ENCODE measurements at regions not wholly inside any gene's neighbourhood (a gene's known extent, or its start where the extent isn't known, plus 50 kb on each side); places are given as distances from the start of the nearest gene placed in this dataset.

- Mint-ChIP-seq H3K27me3 (ENCODE audit: low read depth) (no peaks in the 10 kb centered on the region; the same call in none of the 2 replicates), H3K27ac (no peak overlapping the region; a peak in 1 of 7 replicates), H3K9me3 (peaks cover 12% of the 10 kb centered on the region in 2 experiments; a peak in 4 of 5 replicates), H3K4me3 (no peak overlapping the region), H3K4me1 (no peaks in the 10 kb centered on the region), H3K36me3 (ENCODE audit: insufficient read depth in 1 of 3, low read depth in 3 of 3) (peaks cover 0 to 12% (median 4%) of the 10 kb centered on the region in 3 experiments; a peak in 6 of 7 replicates)
- no peak overlapping the region for H2AK5ac ChIP-seq (ENCODE audit: insufficient read length, low read length)
- no peak overlapping the region for H4K8ac ChIP-seq (replicated peaks; ENCODE audit: insufficient read length, low read depth, low read length)
- H3K27ac ChIP-seq (ENCODE audit: insufficient read length, low read depth, low read length): no peak overlapping the region
- H4K20me1 ChIP-seq (ENCODE audit: control insufficient read depth, insufficient read depth, insufficient read length): no peaks in the 10 kb centered on the region
- no peaks in the 10 kb centered on the region for H3K23me2 ChIP-seq (ENCODE audit: insufficient read length, low read depth, low read length, poor library complexity, severe bottlenecking)
- no peak overlapping the region for H3K56ac ChIP-seq (ENCODE audit: insufficient read length, low read depth, low read length)
- no peaks in the 10 kb centered on the region for H3K79me2 ChIP-seq (ENCODE audit: insufficient read depth, low read length)
- no peak overlapping the region for H3K4me2 ChIP-seq (ENCODE audit: insufficient read depth, insufficient read length, low read length)
- H3K18ac ChIP-seq (ENCODE audit: insufficient read length, low read depth, low read length): no peak overlapping the region
- no peak overlapping the region for H2BK12ac ChIP-seq (ENCODE audit: insufficient read length, low read depth, low read length)
- H2BK20ac ChIP-seq (ENCODE audit: low read depth, low read length, poor library complexity, severe bottlenecking): no peak overlapping the region
- H3K4me1 ChIP-seq (ENCODE audit: insufficient read depth, low read length): no peaks in the 10 kb centered on the region
- H4K5ac ChIP-seq (ENCODE audit: insufficient read length, low read depth, low read length): no peak overlapping the region
- no peaks in the 10 kb centered on the region for H3K27me3 ChIP-seq (ENCODE audit: insufficient read depth, low read length)
- H3K14ac ChIP-seq (ENCODE audit: insufficient read depth, low read length): no peak overlapping the region
- H3K4ac ChIP-seq (ENCODE audit: low read depth, low read length): no peak overlapping the region
- H3K9me3 ChIP-seq (ENCODE audit: control insufficient read depth, low read depth, low read length): no peaks in the 10 kb centered on the region
- no peak overlapping the region for H3T11ph ChIP-seq (ENCODE audit: low read length)
- H3K9ac ChIP-seq (ENCODE audit: extremely low read depth, insufficient read length, low read length): no peak overlapping the region
- no peak overlapping the region for H4K91ac ChIP-seq (ENCODE audit: insufficient read length, low read depth, low read length)
- no peak overlapping the region for H2BK5ac ChIP-seq (ENCODE audit: insufficient read length, low read length)
- no peaks in the 10 kb centered on the region for H3K79me1 ChIP-seq (ENCODE audit: insufficient read depth, low read depth, low read length, poor library complexity, severe bottlenecking)
- no CpG with 5 or more reads among the region's 10 CpGs for WGBS (ENCODE audit: extremely low coverage, insufficient read length, low lambda C conversion rate)
- DNase-seq: no peak
- no peak overlapping the region for H2BK120ac ChIP-seq (ENCODE audit: low read depth, low read length, poor library complexity, severe bottlenecking)
- H2BK15ac ChIP-seq (ENCODE audit: low read depth, low read length): no peak overlapping the region
- no peak overlapping the region for H3K23ac ChIP-seq (ENCODE audit: insufficient read length, low read depth, low read length)
- TF ChIP-seq, protein P1, sequence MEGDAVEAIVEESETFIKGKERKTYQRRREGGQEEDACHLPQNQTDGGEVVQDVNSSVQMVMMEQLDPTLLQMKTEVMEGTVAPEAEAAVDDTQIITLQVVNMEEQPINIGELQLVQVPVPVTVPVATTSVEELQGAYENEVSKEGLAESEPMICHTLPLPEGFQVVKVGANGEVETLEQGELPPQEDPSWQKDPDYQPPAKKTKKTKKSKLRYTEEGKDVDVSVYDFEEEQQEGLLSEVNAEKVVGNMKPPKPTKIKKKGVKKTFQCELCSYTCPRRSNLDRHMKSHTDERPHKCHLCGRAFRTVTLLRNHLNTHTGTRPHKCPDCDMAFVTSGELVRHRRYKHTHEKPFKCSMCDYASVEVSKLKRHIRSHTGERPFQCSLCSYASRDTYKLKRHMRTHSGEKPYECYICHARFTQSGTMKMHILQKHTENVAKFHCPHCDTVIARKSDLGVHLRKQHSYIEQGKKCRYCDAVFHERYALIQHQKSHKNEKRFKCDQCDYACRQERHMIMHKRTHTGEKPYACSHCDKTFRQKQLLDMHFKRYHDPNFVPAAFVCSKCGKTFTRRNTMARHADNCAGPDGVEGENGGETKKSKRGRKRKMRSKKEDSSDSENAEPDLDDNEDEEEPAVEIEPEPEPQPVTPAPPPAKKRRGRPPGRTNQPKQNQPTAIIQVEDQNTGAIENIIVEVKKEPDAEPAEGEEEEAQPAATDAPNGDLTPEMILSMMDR (conservative IDR thresholded peaks at IDR 0.05): no peak
- H2AFZ ChIP-seq (ENCODE audit: low read length): no peak overlapping the region
Observed at GRCh38 chr21:35732788-35733187, 327.5 kb downstream of the SETD4 start.

All from H9 (cell line).